Testis (tissue), 2 donors: ENCODE measurements at regions not wholly inside any gene's neighbourhood (a gene's known extent, or its start where the extent isn't known, plus 50 kb on each side); places are given as distances from the start of the nearest gene placed in this dataset.

Experiments used
- DNase-seq: peaks from one replicate; pipeline ENCODE4 v3.0.0-alpha.2; 2019
- H3K27ac ChIP-seq, 2 donors: fragments of 200-600 bp; sonication (generic); one replicate each; pipeline ENCODE4 v1.5.1; 2019
- H3K27me3 ChIP-seq: fragments of 200-600 bp; sonication (generic); one replicate; pipeline ENCODE4 v1.5.1; 2019
- H3K36me3 ChIP-seq: fragments of 200-600 bp; sonication (generic); one replicate; pipeline ENCODE4 v1.5.1; 2017; ENCODE audit warnings: low read depth; ENCODE audit errors: missing control alignments
- H3K4me1 ChIP-seq: fragments of 200-600 bp; sonication (generic); one replicate; pipeline ENCODE4 v1.5.1; 2019
- H3K4me3 ChIP-seq, 2 donors: fragments of 200-600 bp; sonication (generic); one replicate each; pipeline ENCODE4 v1.5.1; 2017 to 2019
- H3K9me3 ChIP-seq: fragments of 200-600 bp; sonication (generic); one replicate; pipeline ENCODE4 v1.5.1; 2017
- CTCF ChIP-seq, 3 experiments: fragments of 450-650 bp in 2 of 3; fragments of 200-600 bp in 1 of 3; sonication (generic) in 1 of 3; IDR thresholded peaks; one replicate each; pipeline ENCODE4 v1.5.1; 2016 to 2019; ENCODE audit warnings: antibody characterized with exemption in 3 of 3, mild to moderate bottlenecking in 2 of 3, moderate library complexity in 1 of 3
- POLR2A ChIP-seq: fragments of 450-650 bp; IDR thresholded peaks from one replicate; pipeline ENCODE4 v1.6.1; 2017; ENCODE audit warnings: antibody characterized with exemption, mild to moderate bottlenecking, moderate library complexity
- WGBS, 2 donors: methylation state at CpG; one replicate each; pipeline ENCODE4 v1.1.5; 2018; 5-methylcytosine and 5-hydroxymethylcytosine counted together
- intact Hi-C: fragments of 100-400 bp; cut with DNase I; formaldehyde crosslinking; loops from one replicate; pipeline ENCODE4 v1.15.1; 2023; ENCODE audit warnings: low total_unique reads

- 76 to 90% methylated on average over 5 of the region's 5 CpGs for WGBS, 2 donors
- Histone ChIP-seq H3K4me3 (no peak overlapping the region), H3K36me3 (no peaks in the 10 kb centered on the region), H3K4me1 (no peaks in the 10 kb centered on the region), H3K27ac (no peak overlapping the region), H3K27me3 (no peaks in the 10 kb centered on the region), H3K9me3 (no peaks in the 10 kb centered on the region)
- intact Hi-C loops, result no loop called here
- no peak for DNase-seq
- TF ChIP-seq POLR2A, result no peak
- TF ChIP-seq CTCF (IDR thresholded peaks at IDR 0.05), result no peak
These were observed 880.2 kb upstream of the TMEM132C start for GRCh38 chr12:127386723-127387122.

DNA sequence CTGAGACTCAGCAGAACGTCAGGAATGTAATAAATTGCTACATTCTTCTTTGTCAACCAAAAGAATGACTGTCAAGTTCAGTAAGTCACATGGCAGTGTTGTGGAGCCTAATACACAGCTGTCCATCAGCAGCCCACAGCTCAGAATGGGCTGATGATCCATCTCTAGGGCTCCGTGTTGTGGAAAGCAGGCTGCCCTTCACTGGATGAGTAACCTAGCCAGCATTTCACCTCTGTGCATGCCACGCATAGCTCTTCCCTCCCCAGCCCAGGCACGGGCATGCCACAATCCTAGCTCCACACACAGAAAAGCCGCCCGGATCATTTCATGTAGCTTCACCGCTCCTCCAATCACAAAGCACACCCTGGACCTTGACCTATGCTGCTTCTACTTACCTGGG is 878.0 kb upstream of the TMEM132C start:
- no peaks in the 10 kb centered on the region for H3K4me1 ChIP-seq
- TF ChIP-seq POLR2A (no peak), CTCF (IDR thresholded peaks at IDR 0.05) (no peak)
- H3K36me3 ChIP-seq, result no peaks in the 10 kb centered on the region
- H3K27me3 ChIP-seq, result no peaks in the 10 kb centered on the region
- WGBS, 2 donors, result 80% methylated on average over 7 of the region's 7 CpGs
- DNase-seq, result no peak
- intact Hi-C loops, result no loop called here
- no peak overlapping the region for H3K27ac ChIP-seq
- H3K9me3 ChIP-seq, result no peaks in the 10 kb centered on the region
- no peak overlapping the region for H3K4me3 ChIP-seq

DNA sequence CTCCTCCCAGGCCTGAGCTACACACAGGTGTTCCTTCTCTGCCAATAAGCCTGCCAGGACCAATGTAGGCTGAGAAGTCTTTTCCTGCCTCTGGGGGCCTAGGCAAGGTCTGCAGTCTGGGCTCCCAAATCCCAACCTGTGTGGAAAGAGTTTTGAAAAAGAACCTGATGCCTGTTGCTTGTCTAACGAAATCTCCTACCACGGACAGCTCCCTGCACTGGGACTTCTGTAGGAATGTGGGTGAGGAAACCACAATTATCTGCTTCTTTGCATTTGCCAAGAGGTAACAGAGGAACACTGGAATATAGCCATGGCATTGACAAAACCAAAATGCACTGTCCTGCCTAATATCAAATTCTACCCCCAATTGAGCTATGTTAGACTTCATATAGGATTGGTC is 877.0 kb upstream of the TMEM132C start:
- WGBS, 2 donors, result 23 to 42% methylated on average over 2 of the region's 2 CpGs
- no peak for TF ChIP-seq POLR2A
- TF ChIP-seq CTCF (IDR thresholded peaks at IDR 0.05), result no peak
- no peaks in the 10 kb centered on the region for H3K9me3 ChIP-seq
- no peaks in the 10 kb centered on the region for H3K4me1 ChIP-seq
- no peak overlapping the region for H3K27ac ChIP-seq
- intact Hi-C loops, result no loop called here
- no peaks in the 10 kb centered on the region for H3K36me3 ChIP-seq
- H3K27me3 ChIP-seq, result no peaks in the 10 kb centered on the region
- H3K4me3 ChIP-seq, result no peak overlapping the region
- peak; percentile 21 for DNase-seq

DNA sequence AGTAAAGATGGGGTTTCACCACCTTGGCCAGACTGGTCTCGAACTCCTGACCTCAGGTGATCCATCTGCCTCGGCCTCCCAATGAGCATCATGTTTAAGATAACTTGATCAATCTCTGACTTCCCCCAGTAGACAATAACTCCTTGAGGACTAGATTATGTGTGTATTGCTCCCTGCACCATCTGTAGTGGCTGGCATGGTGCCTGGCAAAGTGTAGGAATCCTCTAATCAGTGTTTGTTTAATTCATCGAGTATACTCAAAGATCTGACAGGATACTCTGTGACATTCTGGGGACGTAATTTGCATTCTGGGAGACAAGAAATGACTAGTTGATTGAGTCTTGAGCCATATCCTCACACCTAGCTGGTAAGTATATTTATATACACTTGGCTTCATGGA is 873.5 kb upstream of the TMEM132C start:
- no peaks in the 10 kb centered on the region for H3K27me3 ChIP-seq
- no peak for DNase-seq
- TF ChIP-seq CTCF (IDR thresholded peaks at IDR 0.05) (no peak), POLR2A (no peak)
- intact Hi-C loops, result no loop called here
- no peaks in the 10 kb centered on the region for H3K4me1 ChIP-seq
- H3K9me3 ChIP-seq, result no peaks in the 10 kb centered on the region
- H3K27ac ChIP-seq, result no peak overlapping the region
- H3K4me3 ChIP-seq, result no peak overlapping the region
- no peaks in the 10 kb centered on the region for H3K36me3 ChIP-seq
- 83 to 87% methylated on average over 4 of the region's 4 CpGs for WGBS, 2 donors

- TF ChIP-seq CTCF (IDR thresholded peaks at IDR 0.05) (no peak), POLR2A (no peak)
- Histone ChIP-seq H3K27ac (no peak overlapping the region), H3K27me3 (no peaks in the 10 kb centered on the region), H3K9me3 (no peaks in the 10 kb centered on the region), H3K36me3 (no peaks in the 10 kb centered on the region), H3K4me1 (no peaks in the 10 kb centered on the region), H3K4me3 (no peak overlapping the region)
- intact Hi-C loops, result no loop called here
- WGBS, 2 donors, result 78 to 85% methylated on average over 2 of the region's 2 CpGs
- no peak for DNase-seq
These were observed 873.1 kb upstream of the TMEM132C start for GRCh38 chr12:127393896-127394295.
